Loucy (cell line): ENCODE measurements at regions not wholly inside any gene's neighbourhood (a gene's known extent, or its start where the extent isn't known, plus 50 kb on each side); places are given as distances from the start of the nearest gene placed in this dataset.

ENCODE experiments used
- EZH2phosphoT487 ChIP-seq: fragments of 200-600 bp; IDR thresholded peaks from 2 replicates; pipeline ENCODE4 v1.6.1; 2018; ENCODE audit warnings: antibody characterized with exemption, mild to moderate bottlenecking, moderate library complexity, borderline replicate concordance
- TF ChIP-seq, protein P1 (sequence below): fragments of 200-600 bp; sonication (generic); conservative IDR thresholded peaks from 2 replicates; pipeline ENCODE4 v1.5.1; 2014; ENCODE audit warnings: mild to moderate bottlenecking, antibody characterized with exemption, low read length

DNA sequence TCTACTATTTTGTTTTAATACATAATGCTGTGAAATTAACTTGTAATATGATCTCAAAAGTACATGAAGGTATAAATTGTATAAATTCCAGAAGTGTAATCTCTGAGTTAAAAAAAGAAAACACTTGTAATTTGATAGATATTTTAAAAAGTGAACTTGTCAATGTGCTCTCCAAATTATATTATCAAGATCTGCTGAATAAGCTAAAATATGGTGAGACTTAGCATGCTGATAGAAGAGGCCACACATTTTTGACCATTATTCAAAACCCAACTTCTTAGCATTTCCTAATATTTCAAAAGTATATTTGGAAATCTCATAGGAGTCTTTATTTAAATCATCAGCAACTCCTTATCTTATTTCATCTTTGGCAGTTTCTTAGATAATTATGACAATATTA is 657.1 kb upstream of the BOD1L1 start:
- TF ChIP-seq, protein P1, sequence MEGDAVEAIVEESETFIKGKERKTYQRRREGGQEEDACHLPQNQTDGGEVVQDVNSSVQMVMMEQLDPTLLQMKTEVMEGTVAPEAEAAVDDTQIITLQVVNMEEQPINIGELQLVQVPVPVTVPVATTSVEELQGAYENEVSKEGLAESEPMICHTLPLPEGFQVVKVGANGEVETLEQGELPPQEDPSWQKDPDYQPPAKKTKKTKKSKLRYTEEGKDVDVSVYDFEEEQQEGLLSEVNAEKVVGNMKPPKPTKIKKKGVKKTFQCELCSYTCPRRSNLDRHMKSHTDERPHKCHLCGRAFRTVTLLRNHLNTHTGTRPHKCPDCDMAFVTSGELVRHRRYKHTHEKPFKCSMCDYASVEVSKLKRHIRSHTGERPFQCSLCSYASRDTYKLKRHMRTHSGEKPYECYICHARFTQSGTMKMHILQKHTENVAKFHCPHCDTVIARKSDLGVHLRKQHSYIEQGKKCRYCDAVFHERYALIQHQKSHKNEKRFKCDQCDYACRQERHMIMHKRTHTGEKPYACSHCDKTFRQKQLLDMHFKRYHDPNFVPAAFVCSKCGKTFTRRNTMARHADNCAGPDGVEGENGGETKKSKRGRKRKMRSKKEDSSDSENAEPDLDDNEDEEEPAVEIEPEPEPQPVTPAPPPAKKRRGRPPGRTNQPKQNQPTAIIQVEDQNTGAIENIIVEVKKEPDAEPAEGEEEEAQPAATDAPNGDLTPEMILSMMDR = no peak
- TF ChIP-seq EZH2phosphoT487 = no peak
